ENCODE measurements at regions not wholly inside any gene's neighbourhood (a gene's known extent, or its start where the extent isn't known, plus 50 kb on each side); places are given as distances from the start of the nearest gene placed in this dataset.

DNA sequence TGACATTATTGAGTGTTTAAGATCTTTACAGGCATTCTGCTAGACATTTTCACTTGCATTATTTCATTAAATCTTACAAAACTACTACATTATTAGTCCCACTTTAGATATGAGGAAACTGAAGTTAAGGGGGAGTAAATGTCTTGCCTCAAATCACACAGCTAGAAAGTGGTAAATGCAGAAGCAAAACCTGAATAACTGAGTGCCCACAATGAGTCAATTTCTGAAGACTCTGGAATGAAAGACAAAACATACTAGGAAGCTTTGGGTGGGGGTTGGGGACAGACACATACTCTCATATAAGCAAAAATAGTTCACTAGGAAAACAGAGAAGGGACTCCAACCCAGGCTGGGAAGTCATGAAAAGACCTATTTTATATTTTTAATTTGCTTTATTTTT is 214.4 kb upstream of the LRATD1 start:
- TF ChIP-seq CTCF (conservative IDR thresholded peaks at IDR 0.05; ENCODE audit: low read length) (no peak), EZH2phosphoT487 (IDR thresholded peaks at IDR 0.05; ENCODE audit: borderline replicate concordance, low read depth, low read length) (no peak)
